HG02973 (cell line): ENCODE measurements at regions not wholly inside any gene's neighbourhood (a gene's known extent, or its start where the extent isn't known, plus 50 kb on each side); places are given as distances from the start of the nearest gene placed in this dataset.
"Not testable (repeated sequence)": the region's sequence is repeated elsewhere in the genome, so short reads cannot be mapped to it uniquely, and the experiment has no call there.

ENCODE experiments used
- ATAC-seq: cut with Tn5 transposase; IDR thresholded peaks from one replicate; pipeline ENCODE4 v1.9.1; 2021; ENCODE audit warnings: moderate library complexity; ENCODE audit not compliant: unreplicated experiment

- not testable (repeated sequence) for ATAC-seq
Observed at GRCh38 chr3:125915437-125915787, 53.6 kb upstream of the ROPN1B start.

GRCh38 chr3:125915792-125916375 is 53.1 kb upstream of the ROPN1B start:
- ATAC-seq, result peak; percentile 78

- peak; percentile 77 for ATAC-seq
Observed at GRCh38 chr3:125916376-125916978, 52.5 kb upstream of the ROPN1B start.

GRCh38 chr3:125917020-125917549 is 51.9 kb upstream of the ROPN1B start:
- not testable (repeated sequence) for ATAC-seq

GRCh38 chr3:125918024-125918423 is 51.0 kb upstream of the ROPN1B start:
- ATAC-seq, result not testable (repeated sequence)

- ATAC-seq, result not testable (repeated sequence)
Observed at GRCh38 chr3:125918451-125918850, 50.5 kb upstream of the ROPN1B start.

GRCh38 chr3:125918866-125919265 is 50.1 kb upstream of the ROPN1B start:
- not testable (repeated sequence) for ATAC-seq
